GM12878 (cell line): ENCODE measurements at regions not wholly inside any gene's neighbourhood (a gene's known extent, or its start where the extent isn't known, plus 50 kb on each side); places are given as distances from the start of the nearest gene placed in this dataset.

Experiments
- ATAC-seq: fragments of 200-7000 bp; cut with Tn5 transposase; 3 replicates; pipeline ENCODE4 v1.9.1; 2020; ENCODE audit warnings: mild to moderate bottlenecking, moderate library complexity
- BruUV-seq: library from RNA; stranded (reverse); fragments of 400-500 nt; replicated peaks from 2 replicates; lab custom pipeline; 2021; lab: Mats Ljungman, UMichigan
- CTCF ChIA-PET: fragments of 300-600 bp; sonication (Branson Sonifier 250); formaldehyde crosslinking; extraction: SDS; loops from one replicate; lab custom pipeline; 2021; ENCODE audit warnings: inconsistent platforms; lab: Yijun Ruan, JAX
- POLR2A ChIA-PET: fragments of 350-600 bp; formaldehyde crosslinking; extraction: SDS; loops from one replicate; lab custom pipeline; 2021; ENCODE audit warnings: inconsistent platforms; lab: Charles Lee
- RAD21 ChIA-PET: fragments of 300-600 bp; sonication (Branson Sonifier 250); formaldehyde crosslinking; loops from one replicate; lab custom pipeline; 2023; ENCODE audit warnings: antibody characterized with exemption; ENCODE audit not compliant: unreplicated experiment; lab: Charles Lee
- SMC1A ChIA-PET: fragments of 300-600 bp; sonication (Branson Sonifier 250); formaldehyde crosslinking; loops from one replicate; lab custom pipeline; 2023; ENCODE audit not compliant: unreplicated experiment, uncharacterized antibody; lab: Charles Lee
- DNase-seq: peaks from one replicate; pipeline ENCODE4 v3.0.0-alpha.2; 2011; ENCODE audit warnings: low read depth, low spot score
- FAIRE-seq: peaks from 3 replicates; lab custom pipeline; 2011; peaks lifted over from hg19 to GRCh38; lab: Jason Lieb, UNC
- H2AFZ ChIP-seq: 2 replicates; pipeline ENCODE4 v1.6.0; 2011; ENCODE audit warnings: low read depth, low read length, control low read depth; ENCODE audit not compliant: control insufficient read depth
- H3K27ac ChIP-seq: 2 replicates; pipeline ENCODE4 v1.5.1; 2011; ENCODE audit warnings: control low read depth; ENCODE audit not compliant: control insufficient read depth, insufficient read depth
- H3K27me3 ChIP-seq, 2 experiments: replicated peaks in 1 of 2; 2 replicates each; pipeline versions ENCODE4 v1.6.0 to v1.6.1; 2011; ENCODE audit warnings: low read length in 1 of 2; ENCODE audit not compliant: control insufficient read depth in 2 of 2, insufficient read depth in 2 of 2
- H3K36me3 ChIP-seq, 2 experiments: 2 replicates each; pipeline ENCODE4 v1.5.1; 2011; ENCODE audit warnings: low read length in 1 of 2; ENCODE audit not compliant: control insufficient read depth in 2 of 2, insufficient read depth in 2 of 2
- H3K4me1 ChIP-seq: 2 replicates; pipeline ENCODE4 v1.6.1; 2011; ENCODE audit warnings: mild to moderate bottlenecking, low read length, moderate library complexity, mixed read lengths; ENCODE audit not compliant: control insufficient read depth, insufficient read depth
- H3K4me2 ChIP-seq: 2 replicates; pipeline ENCODE4 v1.6.0; 2011; ENCODE audit warnings: control low read depth; ENCODE audit not compliant: control insufficient read depth, insufficient read depth
- H3K4me3 ChIP-seq: fragments of 200-600 bp; sonication (generic); 2 replicates; pipeline ENCODE4 v1.5.1; 2016
- H3K79me2 ChIP-seq: 2 replicates; pipeline ENCODE4 v1.6.0; 2011; ENCODE audit warnings: low read length; ENCODE audit not compliant: control insufficient read depth, insufficient read depth
- H3K9ac ChIP-seq: 2 replicates; pipeline ENCODE4 v1.8.0; 2011; ENCODE audit warnings: low read length, control low read depth, mixed read lengths; ENCODE audit not compliant: control insufficient read depth, insufficient read depth
- H3K9me3 ChIP-seq: replicated peaks from 3 replicates; pipeline ENCODE4 v1.5.1; 2011; ENCODE audit warnings: mild to moderate bottlenecking, low read length; ENCODE audit not compliant: control insufficient read depth, insufficient read depth
- H4K20me1 ChIP-seq: 2 replicates; pipeline ENCODE4 v1.6.0; 2011; ENCODE audit not compliant: control insufficient read depth, insufficient read depth
- GATAD2B ChIP-seq: fragments of 450-650 bp; conservative IDR thresholded peaks from 2 replicates; pipeline ENCODE4 v1.6.1; 2017; ENCODE audit warnings: low read depth, mild to moderate bottlenecking, moderate library complexity
- MTA2 ChIP-seq: fragments of 450-650 bp; IDR thresholded peaks from 2 replicates; pipeline ENCODE4 v1.6.1; 2016; ENCODE audit warnings: low read depth, mild to moderate bottlenecking, moderate library complexity
- PAX8 ChIP-seq: fragments of 450-650 bp; IDR thresholded peaks from 2 replicates; pipeline ENCODE4 v1.6.1; 2017; ENCODE audit warnings: mild to moderate bottlenecking, moderate library complexity
- POLR2A ChIP-seq: IDR thresholded peaks from 2 replicates; pipeline ENCODE4 v1.6.1; 2011; ENCODE audit warnings: low read depth, mild to moderate bottlenecking, low read length
- RAD21 ChIP-seq: IDR thresholded peaks from 2 replicates; pipeline ENCODE4 v1.6.1; 2011; ENCODE audit warnings: mild to moderate bottlenecking, low read depth, low read length, moderate library complexity; ENCODE audit not compliant: insufficient read depth
- ZNF622 ChIP-seq: fragments of 450-650 bp; IDR thresholded peaks from 2 replicates; pipeline ENCODE4 v1.6.1; 2017; ENCODE audit warnings: mild to moderate bottlenecking, inconsistent platforms
- WGBS: methylation state at CpG from one replicate; pipeline ENCODE4 v1.1.6; 2016; ENCODE audit warnings: low lambda C conversion rate; ENCODE audit not compliant: insufficient replicate concordance, insufficient coverage; ENCODE audit errors: missing lambda C conversion rate; 5-methylcytosine and 5-hydroxymethylcytosine counted together
- in situ Hi-C: fragments of 300-500 bp; cut with MboI; formaldehyde crosslinking; loops from 9 replicates; pipeline ENCODE4 v1.14.3; 2018; ENCODE audit warnings: mixed read lengths
- intact Hi-C: fragments of 100-400 bp; cut with micrococcal nuclease; formaldehyde crosslinking; loops from one replicate; pipeline ENCODE4 v1.14.2; 2022; ENCODE audit not compliant: unreplicated experiment
- TF ChIP-seq, protein P1 (sequence below): fragments of 450-650 bp; formaldehyde crosslinking; IDR thresholded peaks from 2 replicates; pipeline ENCODE4 v1.4.0; 2022; ENCODE audit warnings: mild to moderate bottlenecking, moderate library complexity
- TF ChIP-seq, protein P2 (sequence below): fragments of 450-650 bp; IDR thresholded peaks from 2 replicates; pipeline ENCODE4 v1.6.1; 2017; ENCODE audit warnings: antibody characterized with exemption, mild to moderate bottlenecking, moderate library complexity
- TF ChIP-seq, protein P3 (sequence below), 3 experiments: IDR thresholded peaks in 2 of 3; conservative IDR thresholded peaks in 1 of 3; 2 replicates each; pipeline ENCODE4 v1.5.1; 2011; ENCODE audit warnings: low read depth in 3 of 3, low read length in 3 of 3, mild to moderate bottlenecking in 3 of 3, control low read depth in 2 of 3, moderate library complexity in 2 of 3, inconsistent platforms in 1 of 3, mixed read lengths in 1 of 3; ENCODE audit not compliant: control insufficient read depth in 2 of 3, insufficient read depth in 1 of 3; ENCODE audit errors: extremely low read depth in 1 of 3

DNA sequence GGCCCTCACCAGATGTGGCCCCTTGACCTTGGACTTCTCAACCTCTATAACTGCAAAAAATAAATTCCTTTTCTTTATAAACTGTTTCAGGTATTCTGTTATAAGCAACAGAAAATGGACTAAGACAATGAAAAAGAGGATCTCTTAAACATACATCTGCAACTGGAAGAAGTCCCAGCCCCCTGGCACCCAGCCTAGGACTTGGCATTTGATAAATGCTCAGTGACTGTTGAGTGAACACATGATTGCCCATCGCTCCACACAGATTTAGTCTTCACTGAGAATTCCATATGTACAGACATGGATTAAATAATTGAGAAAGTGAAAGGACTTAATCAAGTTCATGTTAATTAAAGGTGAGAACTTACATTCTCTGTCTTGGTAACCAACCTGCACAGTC, 344.9 kb upstream of the RUNX1 start:
- intact Hi-C loops: loop anchor here (10.0 kb wide), 1 partner anchor 339 kb away; no protein-coding TSS in a partner anchor
- TF ChIP-seq GATAD2B (no peak), PAX8 (no peak), MTA2 (no peak), RAD21 (no peak), POLR2A (no peak), ZNF622 (no peak)
- TF ChIP-seq, protein P1, sequence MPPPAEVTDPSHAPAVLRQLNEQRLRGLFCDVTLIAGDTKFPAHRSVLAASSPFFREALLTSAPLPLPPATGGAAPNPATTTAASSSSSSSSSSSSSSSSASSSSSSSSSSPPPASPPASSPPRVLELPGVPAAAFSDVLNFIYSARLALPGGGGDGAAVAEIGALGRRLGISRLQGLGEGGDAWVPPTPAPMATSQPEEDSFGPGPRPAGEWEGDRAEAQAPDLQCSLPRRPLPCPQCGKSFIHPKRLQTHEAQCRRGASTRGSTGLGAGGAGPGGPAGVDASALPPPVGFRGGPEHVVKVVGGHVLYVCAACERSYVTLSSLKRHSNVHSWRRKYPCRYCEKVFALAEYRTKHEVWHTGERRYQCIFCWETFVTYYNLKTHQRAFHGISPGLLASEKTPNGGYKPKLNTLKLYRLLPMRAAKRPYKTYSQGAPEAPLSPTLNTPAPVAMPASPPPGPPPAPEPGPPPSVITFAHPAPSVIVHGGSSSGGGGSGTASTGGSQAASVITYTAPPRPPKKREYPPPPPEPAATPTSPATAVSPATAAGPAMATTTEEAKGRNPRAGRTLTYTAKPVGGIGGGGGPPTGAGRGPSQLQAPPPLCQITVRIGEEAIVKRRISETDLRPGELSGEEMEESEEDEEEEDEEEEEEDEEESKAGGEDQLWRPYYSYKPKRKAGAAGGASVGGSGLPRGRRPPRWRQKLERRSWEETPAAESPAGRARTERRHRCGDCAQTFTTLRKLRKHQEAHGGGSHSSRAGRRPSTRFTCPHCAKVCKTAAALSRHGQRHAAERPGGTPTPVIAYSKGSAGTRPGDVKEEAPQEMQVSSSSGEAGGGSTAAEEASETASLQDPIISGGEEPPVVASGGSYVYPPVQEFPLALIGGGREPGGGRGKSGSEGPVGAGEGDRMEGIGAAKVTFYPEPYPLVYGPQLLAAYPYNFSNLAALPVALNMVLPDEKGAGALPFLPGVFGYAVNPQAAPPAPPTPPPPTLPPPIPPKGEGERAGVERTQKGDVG (CRISPR knock-in tag): no peak
- TF ChIP-seq, protein P2, sequence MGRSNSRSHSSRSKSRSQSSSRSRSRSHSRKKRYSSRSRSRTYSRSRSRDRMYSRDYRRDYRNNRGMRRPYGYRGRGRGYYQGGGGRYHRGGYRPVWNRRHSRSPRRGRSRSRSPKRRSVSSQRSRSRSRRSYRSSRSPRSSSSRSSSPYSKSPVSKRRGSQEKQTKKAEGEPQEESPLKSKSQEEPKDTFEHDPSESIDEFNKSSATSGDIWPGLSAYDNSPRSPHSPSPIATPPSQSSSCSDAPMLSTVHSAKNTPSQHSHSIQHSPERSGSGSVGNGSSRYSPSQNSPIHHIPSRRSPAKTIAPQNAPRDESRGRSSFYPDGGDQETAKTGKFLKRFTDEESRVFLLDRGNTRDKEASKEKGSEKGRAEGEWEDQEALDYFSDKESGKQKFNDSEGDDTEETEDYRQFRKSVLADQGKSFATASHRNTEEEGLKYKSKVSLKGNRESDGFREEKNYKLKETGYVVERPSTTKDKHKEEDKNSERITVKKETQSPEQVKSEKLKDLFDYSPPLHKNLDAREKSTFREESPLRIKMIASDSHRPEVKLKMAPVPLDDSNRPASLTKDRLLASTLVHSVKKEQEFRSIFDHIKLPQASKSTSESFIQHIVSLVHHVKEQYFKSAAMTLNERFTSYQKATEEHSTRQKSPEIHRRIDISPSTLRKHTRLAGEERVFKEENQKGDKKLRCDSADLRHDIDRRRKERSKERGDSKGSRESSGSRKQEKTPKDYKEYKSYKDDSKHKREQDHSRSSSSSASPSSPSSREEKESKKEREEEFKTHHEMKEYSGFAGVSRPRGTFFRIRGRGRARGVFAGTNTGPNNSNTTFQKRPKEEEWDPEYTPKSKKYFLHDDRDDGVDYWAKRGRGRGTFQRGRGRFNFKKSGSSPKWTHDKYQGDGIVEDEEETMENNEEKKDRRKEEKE: no peak
- TF ChIP-seq, protein P3, sequence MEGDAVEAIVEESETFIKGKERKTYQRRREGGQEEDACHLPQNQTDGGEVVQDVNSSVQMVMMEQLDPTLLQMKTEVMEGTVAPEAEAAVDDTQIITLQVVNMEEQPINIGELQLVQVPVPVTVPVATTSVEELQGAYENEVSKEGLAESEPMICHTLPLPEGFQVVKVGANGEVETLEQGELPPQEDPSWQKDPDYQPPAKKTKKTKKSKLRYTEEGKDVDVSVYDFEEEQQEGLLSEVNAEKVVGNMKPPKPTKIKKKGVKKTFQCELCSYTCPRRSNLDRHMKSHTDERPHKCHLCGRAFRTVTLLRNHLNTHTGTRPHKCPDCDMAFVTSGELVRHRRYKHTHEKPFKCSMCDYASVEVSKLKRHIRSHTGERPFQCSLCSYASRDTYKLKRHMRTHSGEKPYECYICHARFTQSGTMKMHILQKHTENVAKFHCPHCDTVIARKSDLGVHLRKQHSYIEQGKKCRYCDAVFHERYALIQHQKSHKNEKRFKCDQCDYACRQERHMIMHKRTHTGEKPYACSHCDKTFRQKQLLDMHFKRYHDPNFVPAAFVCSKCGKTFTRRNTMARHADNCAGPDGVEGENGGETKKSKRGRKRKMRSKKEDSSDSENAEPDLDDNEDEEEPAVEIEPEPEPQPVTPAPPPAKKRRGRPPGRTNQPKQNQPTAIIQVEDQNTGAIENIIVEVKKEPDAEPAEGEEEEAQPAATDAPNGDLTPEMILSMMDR (IDR thresholded peaks at IDR 0.05 in 2 of 3, conservative IDR thresholded peaks at IDR 0.05 in 1 of 3; ENCODE audit: control insufficient read depth in 2 of 3, extremely low read depth in 1 of 3, insufficient read depth in 1 of 3, low read depth in 3 of 3, low read length in 3 of 3): no peak
- in situ Hi-C loops: no loop called here
- H3K36me3 ChIP-seq: no peaks in the 10 kb centered on the region
- SMC1A ChIA-PET: no interaction called here
- RAD21 ChIA-PET: no interaction called here
- H3K79me2 ChIP-seq: no peaks in the 10 kb centered on the region
- H3K4me2 ChIP-seq: no peak overlapping the region
- POLR2A ChIA-PET: no interaction called here
- BruUV-seq: no TSS peak
- FAIRE-seq: no peak
- no peaks in the 10 kb centered on the region for H3K4me1 ChIP-seq
- no peaks in the 10 kb centered on the region for H4K20me1 ChIP-seq
- H3K9ac ChIP-seq: no peak overlapping the region
- H3K4me3 ChIP-seq: no peak overlapping the region
- H3K27ac ChIP-seq: no peak overlapping the region
- no peaks in the 10 kb centered on the region for H3K9me3 ChIP-seq
- DNase-seq: no peak
- no peaks in the 10 kb centered on the region; a peak in 1 of 4 replicates for H3K27me3 ChIP-seq
- CTCF ChIA-PET: no interaction called here
- WGBS: 68% methylated on average over 1 of the region's 1 CpG
- ATAC-seq: no peak
- no peak overlapping the region for H2AFZ ChIP-seq
